ENCODE measurements at regions not wholly inside any gene's neighbourhood (a gene's known extent, or its start where the extent isn't known, plus 50 kb on each side); places are given as distances from the start of the nearest gene placed in this dataset.
A peak's percentile ranks its signal among the peaks of the same experiment; 100 is the strongest.

DNA sequence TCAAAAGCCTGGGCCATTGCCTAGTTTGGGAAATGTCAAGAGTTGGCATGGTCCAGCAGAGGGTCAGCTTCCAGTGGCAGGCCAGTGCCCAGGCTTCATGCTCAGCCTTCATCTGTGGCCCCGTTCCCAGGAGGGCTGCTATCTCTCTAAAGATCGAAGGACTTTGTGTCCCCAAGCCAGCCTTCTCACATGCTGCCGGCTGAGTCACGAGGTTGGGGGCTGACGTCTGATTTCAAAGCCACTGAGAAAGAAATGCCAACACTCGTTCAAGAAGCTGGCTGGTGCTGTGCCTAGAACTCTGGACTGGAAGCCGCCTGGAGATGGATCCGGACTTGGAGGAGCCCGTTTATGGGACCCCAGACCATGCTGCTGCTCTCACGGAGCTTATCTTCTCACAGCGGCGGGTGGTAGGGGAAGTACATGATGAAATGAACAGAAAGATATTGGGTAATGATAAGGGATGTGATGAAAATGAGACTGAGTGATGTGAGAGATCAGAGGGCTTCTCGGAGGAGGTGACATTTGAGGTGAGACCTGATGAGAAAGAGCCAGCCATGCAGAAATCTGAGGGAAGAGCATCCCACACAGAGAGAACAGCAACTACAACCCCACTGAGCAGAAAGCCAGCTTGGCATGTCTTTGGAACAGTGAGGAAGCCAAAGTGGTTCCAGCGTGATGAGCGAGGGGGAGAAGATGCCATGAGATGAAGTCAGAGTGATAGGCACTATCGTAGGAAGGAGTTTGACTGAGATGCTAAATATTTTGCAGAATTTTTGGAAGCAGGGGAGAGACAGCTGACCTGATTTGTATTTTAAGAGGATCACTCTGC, 54.9 kb upstream of the BOD1 start:
- peak in 2 of 3 donors; percentile 9 to 32 for DNase-seq
- Histone ChIP-seq H3K9me3 (ENCODE audit: control insufficient read depth in 4 of 4, insufficient read depth in 3 of 4, low read length in 3 of 4) (peaks cover 0 to 6% (median 1%) of the 10 kb centered on the region in 4 donors), H3K4me1 (ENCODE audit: control insufficient read depth in 5 of 5, insufficient read depth in 5 of 5, low read length in 5 of 5) (peaks cover 0 to 8% (median 0%) of the 10 kb centered on the region in 5 donors), H3K27ac (ENCODE audit: low read depth in 1 of 2, low read length in 1 of 2) (peak overlapping the region; percentile 37 to 42), H3K9ac (ENCODE audit: insufficient read depth in 1 of 2, low read length in 2 of 2) (no peak overlapping the region), H3K36me3 (ENCODE audit: control insufficient read depth in 4 of 4, insufficient read depth in 4 of 4, low read length in 4 of 4) (no peaks in the 10 kb centered on the region), H3K4me3 (no peak overlapping the region), H3K27me3 (ENCODE audit: control insufficient read depth in 3 of 3, insufficient read depth in 3 of 3, low read length in 2 of 3) (peaks cover 0 to 5% (median 0%) of the 10 kb centered on the region in 3 donors)
- peak; percentile 51 for ATAC-seq (ENCODE audit: insufficient read depth, low FRiP score)
- TF ChIP-seq, protein P1, sequence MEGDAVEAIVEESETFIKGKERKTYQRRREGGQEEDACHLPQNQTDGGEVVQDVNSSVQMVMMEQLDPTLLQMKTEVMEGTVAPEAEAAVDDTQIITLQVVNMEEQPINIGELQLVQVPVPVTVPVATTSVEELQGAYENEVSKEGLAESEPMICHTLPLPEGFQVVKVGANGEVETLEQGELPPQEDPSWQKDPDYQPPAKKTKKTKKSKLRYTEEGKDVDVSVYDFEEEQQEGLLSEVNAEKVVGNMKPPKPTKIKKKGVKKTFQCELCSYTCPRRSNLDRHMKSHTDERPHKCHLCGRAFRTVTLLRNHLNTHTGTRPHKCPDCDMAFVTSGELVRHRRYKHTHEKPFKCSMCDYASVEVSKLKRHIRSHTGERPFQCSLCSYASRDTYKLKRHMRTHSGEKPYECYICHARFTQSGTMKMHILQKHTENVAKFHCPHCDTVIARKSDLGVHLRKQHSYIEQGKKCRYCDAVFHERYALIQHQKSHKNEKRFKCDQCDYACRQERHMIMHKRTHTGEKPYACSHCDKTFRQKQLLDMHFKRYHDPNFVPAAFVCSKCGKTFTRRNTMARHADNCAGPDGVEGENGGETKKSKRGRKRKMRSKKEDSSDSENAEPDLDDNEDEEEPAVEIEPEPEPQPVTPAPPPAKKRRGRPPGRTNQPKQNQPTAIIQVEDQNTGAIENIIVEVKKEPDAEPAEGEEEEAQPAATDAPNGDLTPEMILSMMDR (IDR thresholded peaks at IDR 0.05; ENCODE audit: control extremely low read depth, extremely low read depth): no peak
- 51 to 70% methylated on average over 16 of the region's 16 CpGs for WGBS, 2 donors

DNA sequence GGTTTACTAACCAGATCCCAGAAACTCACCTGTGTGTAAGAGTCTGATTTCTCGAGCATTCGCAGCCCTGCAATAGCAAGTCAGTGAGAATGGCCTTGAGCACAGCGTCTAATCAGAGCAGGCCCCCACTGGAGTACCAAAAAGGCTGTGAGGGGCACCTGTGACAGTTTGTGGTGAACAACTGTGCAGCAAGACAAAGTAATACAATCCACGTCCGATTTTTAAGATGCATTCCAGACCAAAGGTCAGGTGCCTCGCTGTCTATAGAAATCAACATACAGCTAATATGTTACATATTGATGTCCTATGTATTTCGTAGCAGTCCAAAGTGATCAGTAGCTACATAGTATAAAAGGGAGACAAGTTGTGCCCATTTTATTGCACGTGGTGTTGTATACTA, 55.7 kb upstream of the BOD1 start:
- DNase-seq (no peak), ATAC-seq (ENCODE audit: insufficient read depth, low FRiP score) (no peak)
- Histone ChIP-seq H3K27ac (ENCODE audit: low read depth in 1 of 2, low read length in 1 of 2) (no peak overlapping the region), H3K4me1 (ENCODE audit: control insufficient read depth in 5 of 5, insufficient read depth in 5 of 5, low read length in 5 of 5) (peaks cover 0 to 8% (median 0%) of the 10 kb centered on the region in 5 donors), H3K4me3 (no peak overlapping the region), H3K9me3 (ENCODE audit: control insufficient read depth in 4 of 4, insufficient read depth in 3 of 4, low read length in 3 of 4) (peaks cover 0 to 3% (median 2%) of the 10 kb centered on the region in 4 donors), H3K9ac (ENCODE audit: insufficient read depth in 1 of 2, low read length in 2 of 2) (no peak overlapping the region), H3K36me3 (ENCODE audit: control insufficient read depth in 4 of 4, insufficient read depth in 4 of 4, low read length in 4 of 4) (no peaks in the 10 kb centered on the region), H3K27me3 (ENCODE audit: control insufficient read depth in 3 of 3, insufficient read depth in 3 of 3, low read length in 2 of 3) (peaks cover 0 to 5% (median 0%) of the 10 kb centered on the region in 3 donors)
- TF ChIP-seq, protein P1 (IDR thresholded peaks at IDR 0.05; ENCODE audit: control extremely low read depth, extremely low read depth): no peak
- 90 to 94% methylated on average over 8 of the region's 8 CpGs for WGBS, 2 donors

DNA sequence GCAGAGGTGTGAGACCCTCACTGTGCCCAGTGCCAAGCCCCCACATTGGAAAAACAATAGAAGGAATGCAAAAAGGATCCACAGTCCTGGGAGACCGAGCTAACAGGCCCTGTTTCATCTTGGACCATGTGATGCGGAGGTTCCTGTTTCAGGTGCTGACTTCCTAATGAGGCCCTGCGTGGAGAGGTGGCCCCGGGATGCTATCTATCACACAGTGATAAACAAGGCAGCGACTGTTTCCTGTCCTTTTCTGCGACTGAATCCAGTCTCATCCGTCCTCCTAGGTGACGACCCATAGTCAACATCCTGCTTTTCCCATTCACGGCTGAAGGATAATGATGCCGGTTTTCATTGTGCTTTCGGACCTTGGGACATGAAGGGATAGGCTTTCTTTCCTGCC, 56.4 kb upstream of the BOD1 start:
- H3K4me3 ChIP-seq: no peak overlapping the region
- DNase-seq: peak in 2 of 3 donors; percentile 7 to 41
- TF ChIP-seq, protein P1 (IDR thresholded peaks at IDR 0.05; ENCODE audit: control extremely low read depth, extremely low read depth): no peak
- no peak for ATAC-seq (ENCODE audit: insufficient read depth, low FRiP score)
- no peaks in the 10 kb centered on the region for H3K36me3 ChIP-seq (ENCODE audit: control insufficient read depth in 4 of 4, insufficient read depth in 4 of 4, low read length in 4 of 4)
- peaks cover 0 to 3% (median 2%) of the 10 kb centered on the region in 4 donors for H3K9me3 ChIP-seq (ENCODE audit: control insufficient read depth in 4 of 4, insufficient read depth in 3 of 4, low read length in 3 of 4)
- H3K27me3 ChIP-seq (ENCODE audit: control insufficient read depth in 3 of 3, insufficient read depth in 3 of 3, low read length in 2 of 3): peaks cover 0 to 5% (median 0%) of the 10 kb centered on the region in 3 donors
- H3K27ac ChIP-seq (ENCODE audit: low read depth in 1 of 2, low read length in 1 of 2): no peak overlapping the region
- 57 to 59% methylated on average over 11 of the region's 11 CpGs for WGBS, 2 donors
- peaks cover 0 to 8% (median 0%) of the 10 kb centered on the region in 5 donors for H3K4me1 ChIP-seq (ENCODE audit: control insufficient read depth in 5 of 5, insufficient read depth in 5 of 5, low read length in 5 of 5)
- no peak overlapping the region for H3K9ac ChIP-seq (ENCODE audit: insufficient read depth in 1 of 2, low read length in 2 of 2)

All from lung (tissue), 11 donors.